ENCODE measurements at regions not wholly inside any gene's neighbourhood (a gene's known extent, or its start where the extent isn't known, plus 50 kb on each side); places are given as distances from the start of the nearest gene placed in this dataset.

- Histone ChIP-seq H3K27ac (no peak overlapping the region), H3K9me3 (no peaks in the 10 kb centered on the region), H3K4me1 (peaks cover 0 to 12% (median 2%) of the 10 kb centered on the region in 4 donors), H3K4me3 (no peak overlapping the region), H3K36me3 (no peaks in the 10 kb centered on the region), H3K27me3 (peaks cover 0 to 24% (median 10%) of the 10 kb centered on the region in 3 donors)
- intact Hi-C loops (cut with DNase I), result no loop called here
- TF ChIP-seq POLR2AphosphoS5 (IDR thresholded peaks at IDR 0.05) (no peak), POLR2A (IDR thresholded peaks at IDR 0.05) (no peak), EP300 (IDR thresholded peaks at IDR 0.05) (no peak)
- TF ChIP-seq, protein P1, sequence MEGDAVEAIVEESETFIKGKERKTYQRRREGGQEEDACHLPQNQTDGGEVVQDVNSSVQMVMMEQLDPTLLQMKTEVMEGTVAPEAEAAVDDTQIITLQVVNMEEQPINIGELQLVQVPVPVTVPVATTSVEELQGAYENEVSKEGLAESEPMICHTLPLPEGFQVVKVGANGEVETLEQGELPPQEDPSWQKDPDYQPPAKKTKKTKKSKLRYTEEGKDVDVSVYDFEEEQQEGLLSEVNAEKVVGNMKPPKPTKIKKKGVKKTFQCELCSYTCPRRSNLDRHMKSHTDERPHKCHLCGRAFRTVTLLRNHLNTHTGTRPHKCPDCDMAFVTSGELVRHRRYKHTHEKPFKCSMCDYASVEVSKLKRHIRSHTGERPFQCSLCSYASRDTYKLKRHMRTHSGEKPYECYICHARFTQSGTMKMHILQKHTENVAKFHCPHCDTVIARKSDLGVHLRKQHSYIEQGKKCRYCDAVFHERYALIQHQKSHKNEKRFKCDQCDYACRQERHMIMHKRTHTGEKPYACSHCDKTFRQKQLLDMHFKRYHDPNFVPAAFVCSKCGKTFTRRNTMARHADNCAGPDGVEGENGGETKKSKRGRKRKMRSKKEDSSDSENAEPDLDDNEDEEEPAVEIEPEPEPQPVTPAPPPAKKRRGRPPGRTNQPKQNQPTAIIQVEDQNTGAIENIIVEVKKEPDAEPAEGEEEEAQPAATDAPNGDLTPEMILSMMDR (IDR thresholded peaks at IDR 0.05), result no peak
- WGBS, 2 donors, result 46 to 64% methylated on average over 3 of the region's 3 CpGs
- DNase-seq, result no peak
Measured at GRCh38 chr6:19692506-19693298, 144.5 kb upstream of the ID4 start.

GRCh38 chr6:19694697-19695096 is 142.5 kb upstream of the ID4 start:
- no peak for DNase-seq
- Histone ChIP-seq H3K4me3 (no peak overlapping the region), H3K9me3 (no peaks in the 10 kb centered on the region), H3K27me3 (peaks cover 0 to 24% (median 10%) of the 10 kb centered on the region in 3 donors), H3K27ac (no peak overlapping the region), H3K4me1 (peaks cover 0 to 12% (median 2%) of the 10 kb centered on the region in 4 donors), H3K36me3 (no peaks in the 10 kb centered on the region)
- intact Hi-C loops (cut with DNase I), result no loop called here
- TF ChIP-seq POLR2A (IDR thresholded peaks at IDR 0.05) (no peak), EP300 (IDR thresholded peaks at IDR 0.05) (no peak), POLR2AphosphoS5 (IDR thresholded peaks at IDR 0.05) (no peak)
- TF ChIP-seq, protein P1 (IDR thresholded peaks at IDR 0.05), result no peak
- 75 to 89% methylated on average over 3 of the region's 3 CpGs for WGBS, 2 donors

DNA sequence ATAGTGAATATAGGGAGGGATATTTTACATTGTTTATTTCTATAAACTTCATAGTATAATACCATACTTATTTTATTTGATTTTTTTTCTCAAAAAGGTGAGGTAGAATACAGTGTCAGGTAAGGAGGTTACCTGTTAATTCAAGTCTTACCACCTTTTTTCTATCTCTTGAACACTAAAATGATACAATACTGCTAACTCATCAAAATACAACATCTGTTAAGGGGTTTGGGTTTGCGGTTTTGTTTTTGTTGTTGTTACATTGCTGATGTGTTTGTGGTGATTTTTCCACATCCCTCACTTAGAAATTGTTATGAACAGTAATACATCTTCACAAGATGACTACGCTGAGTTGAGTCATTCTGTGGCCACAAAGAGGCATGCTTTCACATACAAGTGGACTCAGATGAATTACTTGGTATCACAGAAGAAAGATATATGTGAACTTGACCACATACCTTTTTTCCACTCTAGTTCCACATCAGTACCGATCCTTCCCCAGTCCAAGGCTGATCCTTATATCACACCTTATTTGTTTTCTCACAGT is 139.4 kb upstream of the ID4 start:
- no peaks in the 10 kb centered on the region for H3K9me3 ChIP-seq
- 50 to 55% methylated on average over 3 of the region's 3 CpGs for WGBS, 2 donors
- no peaks in the 10 kb centered on the region for H3K36me3 ChIP-seq
- H3K27ac ChIP-seq, result no peak overlapping the region
- DNase-seq, result no peak
- no peaks in the 10 kb centered on the region for H3K27me3 ChIP-seq
- H3K4me3 ChIP-seq, result no peak overlapping the region
- TF ChIP-seq POLR2AphosphoS5 (IDR thresholded peaks at IDR 0.05) (no peak), POLR2A (IDR thresholded peaks at IDR 0.05) (no peak), EP300 (IDR thresholded peaks at IDR 0.05) (no peak)
- TF ChIP-seq, protein P1 (IDR thresholded peaks at IDR 0.05), result no peak
- no peaks in the 10 kb centered on the region for H3K4me1 ChIP-seq
- intact Hi-C loops (cut with DNase I), result no loop called here

DNA sequence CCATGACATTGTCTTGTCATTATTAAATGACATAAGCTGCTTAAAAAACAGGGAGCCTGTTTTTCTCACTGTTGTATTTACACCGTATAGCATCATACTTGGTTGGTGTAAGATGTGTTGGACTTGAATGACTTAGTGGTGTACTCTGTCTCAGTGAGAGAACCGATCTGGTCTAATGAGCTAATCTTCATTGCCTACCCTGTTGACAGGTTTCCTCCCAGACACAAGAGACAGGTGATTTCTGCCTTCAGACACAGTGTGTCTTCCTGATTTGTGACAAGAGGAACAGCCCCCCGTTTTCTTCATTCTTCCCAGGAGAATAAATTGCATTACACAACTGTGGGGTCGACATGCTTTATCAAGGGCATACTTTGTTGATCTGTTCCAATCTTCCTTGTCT is 137.2 kb upstream of the ID4 start:
- no peak overlapping the region for H3K4me3 ChIP-seq
- H3K9me3 ChIP-seq, result no peaks in the 10 kb centered on the region
- DNase-seq, result no peak
- no peaks in the 10 kb centered on the region for H3K27me3 ChIP-seq
- intact Hi-C loops (cut with DNase I), result no loop called here
- no peaks in the 10 kb centered on the region for H3K4me1 ChIP-seq
- H3K36me3 ChIP-seq, result no peaks in the 10 kb centered on the region
- TF ChIP-seq, protein P1 (IDR thresholded peaks at IDR 0.05), result no peak
- TF ChIP-seq POLR2A (IDR thresholded peaks at IDR 0.05) (no peak), POLR2AphosphoS5 (IDR thresholded peaks at IDR 0.05) (no peak), EP300 (IDR thresholded peaks at IDR 0.05) (no peak)
- H3K27ac ChIP-seq, result no peak overlapping the region
- WGBS, 2 donors, result 76% methylated on average over 4 of the region's 4 CpGs

Data from sigmoid colon (tissue), 6 donors.